GM10266 (cell line): ENCODE measurements at regions not wholly inside any gene's neighbourhood (a gene's known extent, or its start where the extent isn't known, plus 50 kb on each side); places are given as distances from the start of the nearest gene placed in this dataset.

Experiments used
- DNase-seq: peaks from one replicate; pipeline ENCODE4 v3.0.0; 2012; ENCODE audit errors: extremely low spot score
- TF ChIP-seq, protein P1 (sequence below): IDR thresholded peaks from 2 replicates; pipeline ENCODE4 v1.5.1; 2012; ENCODE audit warnings: mild to moderate bottlenecking, low read depth; ENCODE audit not compliant: control insufficient read depth, insufficient read depth; ENCODE audit errors: missing control alignments

- TF ChIP-seq, protein P1, sequence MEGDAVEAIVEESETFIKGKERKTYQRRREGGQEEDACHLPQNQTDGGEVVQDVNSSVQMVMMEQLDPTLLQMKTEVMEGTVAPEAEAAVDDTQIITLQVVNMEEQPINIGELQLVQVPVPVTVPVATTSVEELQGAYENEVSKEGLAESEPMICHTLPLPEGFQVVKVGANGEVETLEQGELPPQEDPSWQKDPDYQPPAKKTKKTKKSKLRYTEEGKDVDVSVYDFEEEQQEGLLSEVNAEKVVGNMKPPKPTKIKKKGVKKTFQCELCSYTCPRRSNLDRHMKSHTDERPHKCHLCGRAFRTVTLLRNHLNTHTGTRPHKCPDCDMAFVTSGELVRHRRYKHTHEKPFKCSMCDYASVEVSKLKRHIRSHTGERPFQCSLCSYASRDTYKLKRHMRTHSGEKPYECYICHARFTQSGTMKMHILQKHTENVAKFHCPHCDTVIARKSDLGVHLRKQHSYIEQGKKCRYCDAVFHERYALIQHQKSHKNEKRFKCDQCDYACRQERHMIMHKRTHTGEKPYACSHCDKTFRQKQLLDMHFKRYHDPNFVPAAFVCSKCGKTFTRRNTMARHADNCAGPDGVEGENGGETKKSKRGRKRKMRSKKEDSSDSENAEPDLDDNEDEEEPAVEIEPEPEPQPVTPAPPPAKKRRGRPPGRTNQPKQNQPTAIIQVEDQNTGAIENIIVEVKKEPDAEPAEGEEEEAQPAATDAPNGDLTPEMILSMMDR = no peak
- no peak for DNase-seq
Measured at GRCh38 chr5:34545164-34545563, 111.0 kb upstream of the RAI14 start.

- DNase-seq = no peak
- TF ChIP-seq, protein P1 = no peak
Measured at GRCh38 chr5:34545626-34546025, 110.5 kb upstream of the RAI14 start.

DNA sequence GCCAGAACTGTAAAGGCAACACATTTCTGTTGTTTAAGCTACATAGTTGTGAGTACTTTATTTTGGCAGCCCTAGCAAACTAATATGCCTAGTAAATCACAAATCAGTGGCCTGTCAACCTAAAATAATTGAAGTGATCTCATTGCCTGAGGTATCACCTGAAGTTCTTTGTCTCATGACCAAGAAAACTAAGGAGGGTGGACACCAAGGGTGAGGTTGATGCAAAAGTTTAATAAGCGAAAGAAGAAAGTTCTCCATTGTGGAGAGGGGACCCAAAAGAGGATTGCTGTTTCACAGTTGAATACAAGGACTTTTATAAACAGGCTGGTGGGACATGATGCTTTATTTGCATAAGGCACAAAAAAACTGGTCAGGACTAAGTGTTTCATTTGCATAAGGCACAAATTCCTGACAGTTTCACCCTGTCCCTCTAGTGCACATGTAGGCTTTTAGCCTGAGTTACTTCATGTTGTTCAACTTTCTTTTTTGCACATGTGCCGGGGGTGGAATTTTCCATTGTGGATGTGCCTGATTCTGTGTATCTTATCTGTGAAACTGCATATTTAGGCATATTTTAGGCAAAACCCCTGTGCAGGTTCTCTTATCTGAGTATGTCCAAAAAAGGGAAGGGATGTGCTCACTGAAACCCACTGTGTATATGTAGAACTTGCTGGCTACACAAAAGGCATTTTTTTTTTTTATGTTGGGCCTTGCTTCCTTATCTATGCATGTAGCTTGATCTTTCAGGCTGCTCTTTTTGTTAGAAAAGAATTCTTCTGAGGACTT, 108.6 kb upstream of the RAI14 start:
- TF ChIP-seq, protein P1 = no peak
- DNase-seq = no peak

DNA sequence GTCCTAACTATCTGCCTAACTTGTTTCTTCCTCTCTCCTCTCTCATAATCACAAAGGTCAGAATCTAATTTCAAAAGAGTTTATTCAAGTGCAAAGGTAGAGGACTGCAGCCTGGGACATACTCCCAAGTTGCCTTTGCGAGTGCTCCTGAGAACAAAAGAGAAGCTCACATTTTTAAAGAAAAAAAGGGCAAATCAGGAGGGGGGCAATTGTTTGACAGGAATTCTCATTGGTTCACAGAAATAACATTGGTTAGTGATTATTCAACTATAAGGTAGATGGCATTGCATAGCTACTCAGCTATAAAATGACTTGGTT, 108.1 kb upstream of the RAI14 start:
- no peak for DNase-seq
- TF ChIP-seq, protein P1 = no peak

DNA sequence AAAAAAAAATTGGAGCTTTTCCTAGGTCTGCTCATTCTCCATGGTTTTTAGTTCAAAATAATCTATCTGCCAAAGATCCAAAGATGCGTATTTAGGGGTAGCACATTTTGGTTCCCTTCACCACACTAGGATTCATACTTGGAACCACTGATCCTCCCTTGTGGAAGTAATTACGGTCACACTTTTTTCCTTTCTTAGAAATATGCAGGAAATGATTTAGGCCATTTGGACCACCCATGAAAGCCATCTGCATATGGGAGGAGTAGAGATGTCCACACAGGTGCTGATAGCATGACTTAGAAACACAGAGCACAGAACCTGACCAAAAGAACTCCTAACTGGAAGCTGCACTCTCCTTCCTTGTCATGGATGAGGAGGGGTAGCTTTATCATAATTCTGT, 105.9 kb upstream of the RAI14 start:
- no peak for DNase-seq
- TF ChIP-seq, protein P1 = no peak

DNA sequence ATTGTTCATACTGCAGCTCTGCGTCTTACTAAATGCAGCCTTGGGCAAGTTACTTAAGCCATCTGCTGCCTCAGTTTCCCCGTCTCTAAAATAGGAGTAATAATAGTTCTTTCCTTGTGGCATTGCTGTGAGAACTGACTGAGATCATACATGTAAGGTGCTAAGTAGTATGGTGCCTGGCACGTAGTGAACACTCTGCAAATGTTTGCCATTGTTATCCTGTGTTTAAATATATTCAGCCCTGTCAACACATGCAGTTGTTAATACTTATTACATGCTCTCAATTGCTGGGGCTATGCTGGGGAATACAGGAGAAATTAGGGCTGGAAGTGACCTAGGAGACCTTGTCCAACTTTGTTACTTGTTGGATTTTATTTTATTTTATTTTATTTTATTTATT, 105.2 kb upstream of the RAI14 start:
- DNase-seq = no peak

GRCh38 chr5:34551911-34552433, 104.2 kb upstream of the RAI14 start:
- TF ChIP-seq, protein P1 = no peak
- DNase-seq = no peak

More for the DNA sequence above, 105.2 kb upstream of the RAI14 start:
- TF ChIP-seq, protein P1 = no peak
